ENCODE measurements at regions not wholly inside any gene's neighbourhood (a gene's known extent, or its start where the extent isn't known, plus 50 kb on each side); places are given as distances from the start of the nearest gene placed in this dataset.

DNA sequence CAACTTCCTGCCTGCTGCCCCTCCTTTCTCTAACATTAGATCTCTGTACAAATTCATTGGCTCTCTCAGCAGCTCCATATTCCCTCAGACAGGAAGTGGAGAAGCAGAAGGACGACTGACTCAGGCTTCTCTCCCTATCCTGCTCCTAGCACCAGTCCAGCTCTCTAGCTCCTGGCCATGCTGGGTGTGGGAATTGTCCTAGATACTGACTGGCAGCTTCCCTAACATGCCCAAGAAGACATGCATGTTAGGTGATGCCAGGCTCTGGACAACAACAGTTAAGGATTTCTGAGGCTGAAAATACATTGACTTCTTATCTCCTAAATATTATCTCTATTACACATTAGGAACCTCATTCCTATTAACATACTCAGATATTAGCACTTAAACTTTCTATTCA, 292.9 kb downstream of the IKZF2 start:
- H3K4me3 ChIP-seq (ENCODE audit: control insufficient read depth, low read depth, low read length): no peak overlapping the region
- DNase-seq (ENCODE audit: low read depth): no peak
- TF ChIP-seq, protein P1, sequence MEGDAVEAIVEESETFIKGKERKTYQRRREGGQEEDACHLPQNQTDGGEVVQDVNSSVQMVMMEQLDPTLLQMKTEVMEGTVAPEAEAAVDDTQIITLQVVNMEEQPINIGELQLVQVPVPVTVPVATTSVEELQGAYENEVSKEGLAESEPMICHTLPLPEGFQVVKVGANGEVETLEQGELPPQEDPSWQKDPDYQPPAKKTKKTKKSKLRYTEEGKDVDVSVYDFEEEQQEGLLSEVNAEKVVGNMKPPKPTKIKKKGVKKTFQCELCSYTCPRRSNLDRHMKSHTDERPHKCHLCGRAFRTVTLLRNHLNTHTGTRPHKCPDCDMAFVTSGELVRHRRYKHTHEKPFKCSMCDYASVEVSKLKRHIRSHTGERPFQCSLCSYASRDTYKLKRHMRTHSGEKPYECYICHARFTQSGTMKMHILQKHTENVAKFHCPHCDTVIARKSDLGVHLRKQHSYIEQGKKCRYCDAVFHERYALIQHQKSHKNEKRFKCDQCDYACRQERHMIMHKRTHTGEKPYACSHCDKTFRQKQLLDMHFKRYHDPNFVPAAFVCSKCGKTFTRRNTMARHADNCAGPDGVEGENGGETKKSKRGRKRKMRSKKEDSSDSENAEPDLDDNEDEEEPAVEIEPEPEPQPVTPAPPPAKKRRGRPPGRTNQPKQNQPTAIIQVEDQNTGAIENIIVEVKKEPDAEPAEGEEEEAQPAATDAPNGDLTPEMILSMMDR (conservative IDR thresholded peaks at IDR 0.05; ENCODE audit: control insufficient read depth, insufficient read depth, low read depth, low read length): no peak

DNA sequence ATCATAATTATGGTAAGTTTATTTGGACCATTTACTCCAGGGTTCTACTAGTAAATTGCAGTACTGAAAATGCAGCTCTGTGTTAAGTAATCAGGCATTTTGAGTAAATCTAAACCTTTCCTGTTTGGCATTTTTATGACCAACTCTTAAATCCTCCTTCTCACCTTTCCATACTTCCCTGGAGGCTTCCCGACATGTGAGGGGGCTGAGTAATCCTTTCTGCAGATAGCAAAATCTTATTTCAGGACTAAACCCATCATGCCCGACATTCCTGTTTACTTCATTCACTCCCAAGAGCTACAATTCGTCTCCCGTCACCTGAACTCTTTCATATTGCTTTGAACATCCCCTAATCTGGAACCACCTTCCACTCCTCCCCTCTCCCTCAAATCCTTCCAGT, 296.6 kb downstream of the IKZF2 start:
- H3K4me3 ChIP-seq (ENCODE audit: control insufficient read depth, low read depth, low read length): no peak overlapping the region
- no peak for DNase-seq (ENCODE audit: low read depth)
- TF ChIP-seq, protein P1 (conservative IDR thresholded peaks at IDR 0.05; ENCODE audit: control insufficient read depth, insufficient read depth, low read depth, low read length): no peak

DNA sequence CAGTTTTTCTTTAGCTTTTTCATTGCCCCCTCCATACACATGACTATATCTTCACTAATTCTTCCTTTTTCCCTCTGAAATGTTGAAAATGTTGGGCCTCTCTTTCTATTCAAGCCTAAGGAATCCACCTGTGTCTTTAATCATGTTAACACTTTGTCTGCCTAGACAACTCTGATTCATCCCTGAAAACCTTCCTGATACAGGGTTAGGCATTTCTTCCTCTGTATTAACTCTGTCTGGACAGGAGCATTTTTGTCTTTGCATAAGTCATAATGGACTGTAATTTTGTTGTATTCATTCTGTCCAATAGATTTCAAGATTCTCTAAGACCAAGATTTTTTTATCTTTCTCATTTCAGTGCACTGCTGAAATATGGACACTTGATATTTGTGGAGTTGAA, 297.3 kb downstream of the IKZF2 start:
- no peak overlapping the region for H3K4me3 ChIP-seq (ENCODE audit: control insufficient read depth, low read depth, low read length)
- TF ChIP-seq, protein P1 (conservative IDR thresholded peaks at IDR 0.05; ENCODE audit: control insufficient read depth, insufficient read depth, low read depth, low read length): no peak
- DNase-seq (ENCODE audit: low read depth): no peak

DNA sequence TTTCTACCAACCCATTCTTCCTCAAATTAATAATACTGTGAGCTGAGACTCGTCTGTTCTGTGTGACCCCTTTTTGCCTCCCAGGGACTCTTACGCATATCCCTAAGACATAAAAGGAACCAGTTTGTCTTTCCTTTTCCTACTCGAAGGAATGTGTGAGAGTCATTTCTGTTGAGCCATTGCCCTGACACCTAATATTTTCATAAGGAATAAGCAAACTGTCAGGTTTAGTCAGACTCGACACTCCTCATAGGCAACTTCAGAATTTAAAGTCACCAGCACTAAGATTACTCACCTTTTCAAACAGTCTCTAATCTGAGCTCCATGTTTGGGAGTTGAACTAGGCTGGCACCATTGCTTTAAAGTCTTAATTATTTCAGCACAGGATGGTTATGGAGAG, 305.5 kb downstream of the IKZF2 start:
- peak; percentile 72 for DNase-seq (ENCODE audit: low read depth)
- TF ChIP-seq, protein P1 (conservative IDR thresholded peaks at IDR 0.05; ENCODE audit: control insufficient read depth, insufficient read depth, low read depth, low read length): no peak
- no peak overlapping the region for H3K4me3 ChIP-seq (ENCODE audit: control insufficient read depth, low read depth, low read length)

DNA sequence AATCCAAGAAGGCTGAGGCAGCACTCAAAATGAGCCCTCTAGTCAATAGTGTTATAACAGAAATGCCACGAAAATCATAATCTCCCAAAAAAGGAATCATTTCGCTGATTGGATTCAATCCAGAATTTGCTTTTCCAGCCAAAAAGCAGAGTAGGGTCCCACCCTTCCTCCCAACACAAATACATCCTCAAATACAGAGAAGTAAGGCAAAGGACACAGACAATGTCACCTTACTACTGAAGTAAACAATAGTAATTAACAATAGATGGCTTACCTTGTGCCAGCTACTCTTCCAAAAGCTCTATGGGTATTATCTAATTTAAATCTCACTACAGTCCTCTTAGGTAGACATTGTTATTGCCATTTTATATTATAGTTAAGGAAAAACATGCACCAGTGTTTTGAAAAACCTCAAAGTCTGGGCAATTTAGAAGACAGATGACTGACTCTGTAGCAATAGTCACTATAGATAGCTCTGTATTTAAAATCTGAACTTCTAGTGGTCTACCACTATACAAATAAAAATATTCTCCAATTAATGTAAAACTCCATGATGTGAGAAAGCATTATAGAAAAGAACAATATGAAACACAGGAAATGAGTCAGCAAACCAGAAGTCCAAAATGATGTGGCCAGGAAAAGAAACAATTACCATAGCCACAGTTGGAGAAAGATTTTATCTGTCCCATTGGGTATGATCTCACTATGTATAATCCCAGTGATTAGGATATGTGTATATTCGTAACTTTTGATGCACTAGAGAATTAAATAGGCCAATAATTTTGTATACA, 305.0 kb upstream of the ERBB4 start:
- TF ChIP-seq, protein P1 (conservative IDR thresholded peaks at IDR 0.05; ENCODE audit: control insufficient read depth, insufficient read depth, low read depth, low read length): no peak
- DNase-seq (ENCODE audit: low read depth): peak; percentile 91
- no peak overlapping the region for H3K4me3 ChIP-seq (ENCODE audit: control insufficient read depth, low read depth, low read length)

DNA sequence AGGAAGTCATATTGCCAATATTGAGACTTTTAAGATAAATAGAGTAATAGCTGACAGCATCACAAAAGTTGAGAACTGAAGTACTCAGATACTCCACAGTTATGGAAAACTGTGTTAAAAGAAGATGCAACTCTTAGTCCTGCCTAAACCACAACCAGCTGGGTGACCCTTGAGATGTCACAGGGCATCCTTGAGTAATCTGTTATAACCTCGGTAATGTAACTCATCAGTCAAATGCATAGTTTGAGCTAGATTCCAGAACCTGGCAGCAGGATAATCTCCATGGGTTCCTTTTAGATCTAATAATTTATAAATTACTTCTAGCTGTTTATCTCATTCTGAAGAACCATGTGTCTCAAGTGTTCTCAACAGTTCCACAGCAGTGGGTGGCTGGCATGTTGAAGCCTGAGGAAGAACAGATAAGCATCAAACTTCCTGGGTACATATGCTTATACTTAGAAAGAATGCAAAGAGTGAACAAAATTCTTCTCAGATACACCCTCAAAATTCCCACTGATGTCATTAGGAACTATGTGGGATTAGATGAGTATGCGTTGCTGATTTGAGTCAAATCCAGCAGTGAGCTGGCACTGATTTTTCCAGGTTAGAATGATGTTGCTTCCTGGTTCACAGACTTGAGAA, 304.1 kb upstream of the ERBB4 start:
- TF ChIP-seq, protein P1 (conservative IDR thresholded peaks at IDR 0.05; ENCODE audit: control insufficient read depth, insufficient read depth, low read depth, low read length): no peak
- peak; percentile 89 for DNase-seq (ENCODE audit: low read depth)
- H3K4me3 ChIP-seq (ENCODE audit: control insufficient read depth, low read depth, low read length): no peak overlapping the region

All from fibroblast of mammary gland (primary cell).